ENCODE measurements at regions not wholly inside any gene's neighbourhood (a gene's known extent, or its start where the extent isn't known, plus 50 kb on each side); places are given as distances from the start of the nearest gene placed in this dataset.

DNA sequence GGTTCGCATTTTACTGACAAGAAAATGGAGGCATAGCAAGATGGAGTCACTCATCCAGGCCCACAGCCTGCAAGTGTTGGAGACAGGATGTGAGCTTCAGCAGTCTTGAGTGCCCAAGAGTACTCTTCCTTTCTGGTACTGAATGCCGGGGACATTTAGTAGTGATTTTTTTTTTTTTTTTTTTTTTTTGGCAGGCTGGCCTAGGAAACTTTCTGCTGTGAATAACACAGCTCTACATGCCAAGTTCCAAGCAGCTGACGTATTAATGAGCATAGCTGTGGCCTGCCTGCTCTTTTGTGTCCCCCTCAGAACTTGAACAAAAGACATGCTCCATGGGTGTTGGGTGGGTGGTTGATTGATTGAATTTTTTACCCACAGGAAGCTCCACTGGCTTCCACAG lies 195.5 kb upstream of the CADM1 start:
- Histone ChIP-seq H3K27ac (no peak overlapping the region), H3K4me3 (no peak overlapping the region), H3K4me1 (replicated peaks in 1 of 2) (no peaks in the 10 kb centered on the region), H3K9me3 (replicated peaks in 1 of 3) (peaks cover 0 to 5% (median 0%) of the 10 kb centered on the region in 3 donors), H3K36me3 (replicated peaks in 1 of 2) (no peaks in the 10 kb centered on the region), H3K27me3 (no peaks in the 10 kb centered on the region)
- no peak for DNase-seq
- intact Hi-C loops (cut with DNase I), result no loop called here
- 67 to 76% (median 71%) methylated on average over 3 of the region's 3 CpGs for WGBS, 4 donors
- TF ChIP-seq, protein P1, sequence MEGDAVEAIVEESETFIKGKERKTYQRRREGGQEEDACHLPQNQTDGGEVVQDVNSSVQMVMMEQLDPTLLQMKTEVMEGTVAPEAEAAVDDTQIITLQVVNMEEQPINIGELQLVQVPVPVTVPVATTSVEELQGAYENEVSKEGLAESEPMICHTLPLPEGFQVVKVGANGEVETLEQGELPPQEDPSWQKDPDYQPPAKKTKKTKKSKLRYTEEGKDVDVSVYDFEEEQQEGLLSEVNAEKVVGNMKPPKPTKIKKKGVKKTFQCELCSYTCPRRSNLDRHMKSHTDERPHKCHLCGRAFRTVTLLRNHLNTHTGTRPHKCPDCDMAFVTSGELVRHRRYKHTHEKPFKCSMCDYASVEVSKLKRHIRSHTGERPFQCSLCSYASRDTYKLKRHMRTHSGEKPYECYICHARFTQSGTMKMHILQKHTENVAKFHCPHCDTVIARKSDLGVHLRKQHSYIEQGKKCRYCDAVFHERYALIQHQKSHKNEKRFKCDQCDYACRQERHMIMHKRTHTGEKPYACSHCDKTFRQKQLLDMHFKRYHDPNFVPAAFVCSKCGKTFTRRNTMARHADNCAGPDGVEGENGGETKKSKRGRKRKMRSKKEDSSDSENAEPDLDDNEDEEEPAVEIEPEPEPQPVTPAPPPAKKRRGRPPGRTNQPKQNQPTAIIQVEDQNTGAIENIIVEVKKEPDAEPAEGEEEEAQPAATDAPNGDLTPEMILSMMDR (IDR thresholded peaks at IDR 0.05), result no peak
- no peak for TF ChIP-seq POLR2A (IDR thresholded peaks at IDR 0.05)

DNA sequence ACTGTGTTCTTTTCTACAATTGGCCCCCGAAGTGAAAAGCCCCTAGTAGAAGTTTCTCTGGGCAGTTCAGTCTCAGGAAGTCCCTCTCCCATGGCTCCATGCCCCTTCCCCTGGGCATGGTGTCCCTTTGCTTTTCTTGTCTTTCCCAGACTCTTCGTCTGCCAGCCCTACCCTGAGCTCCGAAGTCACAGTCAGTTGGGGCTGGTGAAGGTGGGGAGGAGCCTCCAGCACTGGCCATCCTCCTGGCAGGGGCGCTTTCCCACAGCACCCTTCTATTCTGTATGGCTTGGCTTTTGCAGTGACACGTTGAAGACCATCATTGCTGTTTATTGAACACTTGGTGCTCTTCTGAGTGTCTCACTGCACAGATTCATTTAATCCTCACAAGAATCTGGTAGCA lies 195.1 kb upstream of the CADM1 start:
- no peaks in the 10 kb centered on the region for H3K27me3 ChIP-seq
- H3K9me3 ChIP-seq (replicated peaks in 1 of 3), result peaks cover 0 to 3% (median 0%) of the 10 kb centered on the region in 3 donors
- no peak for DNase-seq
- no peaks in the 10 kb centered on the region for H3K4me1 ChIP-seq (replicated peaks in 1 of 2)
- intact Hi-C loops (cut with DNase I), result no loop called here
- H3K27ac ChIP-seq, result no peak overlapping the region
- TF ChIP-seq, protein P1 (IDR thresholded peaks at IDR 0.05), result no peak
- TF ChIP-seq POLR2A (IDR thresholded peaks at IDR 0.05), result no peak
- 69 to 82% (median 77%) methylated on average over 5 of the region's 5 CpGs for WGBS, 4 donors
- H3K36me3 ChIP-seq (replicated peaks in 1 of 2), result no peaks in the 10 kb centered on the region
- no peak overlapping the region for H3K4me3 ChIP-seq

DNA sequence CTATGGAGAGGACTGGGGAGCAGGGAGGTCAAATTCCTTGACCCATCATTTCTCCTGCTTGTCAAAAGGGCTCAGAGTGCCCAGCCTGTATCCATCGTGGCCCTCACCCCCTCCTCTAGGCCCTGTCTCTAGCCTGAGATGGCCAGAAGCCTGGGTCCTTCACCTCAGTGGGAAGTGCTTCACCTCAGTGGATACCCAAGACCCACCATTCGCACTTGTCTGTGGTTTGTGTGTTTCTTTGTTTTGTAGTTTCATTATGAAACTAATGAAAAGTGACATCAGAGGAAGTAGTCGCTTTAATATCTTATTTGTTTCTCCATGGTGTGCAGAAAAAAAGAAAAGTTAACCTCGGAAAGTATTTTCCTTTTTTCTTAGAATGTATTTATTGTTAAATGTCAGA lies 194.0 kb upstream of the CADM1 start:
- no peaks in the 10 kb centered on the region for H3K27me3 ChIP-seq
- H3K4me1 ChIP-seq (replicated peaks in 1 of 2), result no peaks in the 10 kb centered on the region
- no peaks in the 10 kb centered on the region for H3K9me3 ChIP-seq (replicated peaks in 1 of 3)
- DNase-seq, result no peak
- WGBS, 4 donors, result 67 to 78% (median 74%) methylated on average over 4 of the region's 4 CpGs
- no peaks in the 10 kb centered on the region for H3K36me3 ChIP-seq (replicated peaks in 1 of 2)
- intact Hi-C loops (cut with DNase I), result no loop called here
- no peak overlapping the region for H3K27ac ChIP-seq
- no peak overlapping the region for H3K4me3 ChIP-seq
- TF ChIP-seq, protein P1 (IDR thresholded peaks at IDR 0.05), result no peak
- TF ChIP-seq POLR2A (IDR thresholded peaks at IDR 0.05), result no peak

DNA sequence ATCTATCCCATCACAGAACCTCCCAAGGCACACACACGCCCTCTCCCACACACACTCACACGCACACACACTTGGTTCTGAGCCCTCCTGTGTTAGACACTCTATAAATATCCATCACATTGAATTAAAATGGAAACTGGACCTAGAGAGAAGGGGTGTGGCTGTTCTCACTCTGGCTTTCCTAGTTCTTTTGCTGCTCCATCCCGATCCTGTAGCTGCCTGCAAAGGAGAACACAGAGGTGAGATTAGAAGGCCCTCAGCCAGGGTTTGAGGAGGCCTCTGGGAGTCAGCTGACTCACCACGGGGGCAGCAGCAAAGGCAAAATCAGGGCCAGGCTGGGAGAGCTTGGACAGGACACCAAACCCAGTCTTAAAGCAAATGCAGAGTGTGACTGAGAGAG lies 192.3 kb upstream of the CADM1 start:
- DNase-seq, result no peak
- Histone ChIP-seq H3K4me3 (no peak overlapping the region), H3K9me3 (replicated peaks in 1 of 3) (no peaks in the 10 kb centered on the region), H3K36me3 (replicated peaks in 1 of 2) (no peaks in the 10 kb centered on the region), H3K27ac (no peak overlapping the region), H3K4me1 (replicated peaks in 1 of 2) (no peaks in the 10 kb centered on the region), H3K27me3 (no peaks in the 10 kb centered on the region)
- TF ChIP-seq, protein P1 (IDR thresholded peaks at IDR 0.05), result no peak
- no peak for TF ChIP-seq POLR2A (IDR thresholded peaks at IDR 0.05)
- intact Hi-C loops (cut with DNase I), result no loop called here
- WGBS, 4 donors, result 66 to 70% (median 69%) methylated on average over 4 of the region's 4 CpGs
